KMS-11 (cell line): ENCODE measurements at regions not wholly inside any gene's neighbourhood (a gene's known extent, or its start where the extent isn't known, plus 50 kb on each side); places are given as distances from the start of the nearest gene placed in this dataset.

Source experiments
- H2AFZ ChIP-seq: fragments of 200-600 bp; sonication (generic); 2 replicates; pipeline ENCODE4 v1.6.1; 2016; ENCODE audit warnings: antibody characterized with exemption, mixed run types, low read depth
- H3K27ac ChIP-seq: fragments of 200-600 bp; sonication (generic); 2 replicates; pipeline ENCODE4 v1.6.1; 2016; ENCODE audit warnings: mild to moderate bottlenecking, mixed run types
- H3K27me3 ChIP-seq: fragments of 200-600 bp; sonication (generic); 2 replicates; pipeline ENCODE4 v1.6.1; 2017; ENCODE audit warnings: mild to moderate bottlenecking, low read depth, mixed run types, moderate library complexity; ENCODE audit not compliant: insufficient read depth
- H3K36me3 ChIP-seq: fragments of 200-600 bp; sonication (generic); 2 replicates; pipeline ENCODE4 v1.6.1; 2017; ENCODE audit warnings: mild to moderate bottlenecking, mixed run types; ENCODE audit not compliant: insufficient read depth
- H3K4me1 ChIP-seq: fragments of 200-600 bp; sonication (generic); 2 replicates; pipeline ENCODE4 v1.6.1; 2016; ENCODE audit warnings: mild to moderate bottlenecking, low read depth, mixed run types; ENCODE audit not compliant: poor library complexity, severe bottlenecking
- H3K4me2 ChIP-seq: fragments of 200-600 bp; sonication (generic); 2 replicates; pipeline ENCODE4 v1.7.0; 2016; ENCODE audit warnings: mild to moderate bottlenecking, mixed run types
- H3K4me3 ChIP-seq: fragments of 200-600 bp; sonication (generic); IDR thresholded peaks from 2 replicates; pipeline ENCODE4 v1.6.1; 2017; ENCODE audit warnings: low read depth, low read length, mixed read lengths; ENCODE audit not compliant: insufficient read depth
- H3K79me2 ChIP-seq: fragments of 200-600 bp; sonication (generic); 2 replicates; pipeline ENCODE4 v1.6.1; 2016; ENCODE audit warnings: low read depth, mixed run types; ENCODE audit not compliant: insufficient read depth
- H3K9ac ChIP-seq: fragments of 200-600 bp; sonication (generic); 2 replicates; pipeline ENCODE4 v1.6.1; 2016; ENCODE audit warnings: mild to moderate bottlenecking, mixed run types
- H4K20me1 ChIP-seq: fragments of 200-600 bp; sonication (generic); 2 replicates; pipeline ENCODE4 v1.6.1; 2016; ENCODE audit warnings: mild to moderate bottlenecking, mixed run types; ENCODE audit not compliant: insufficient read depth
- TF ChIP-seq, protein P1 (sequence below): fragments of 200-600 bp; sonication (generic); conservative IDR thresholded peaks from 2 replicates; pipeline ENCODE4 v1.6.1; 2017; ENCODE audit warnings: low read depth, mild to moderate bottlenecking, antibody characterized with exemption, low read length, moderate library complexity, mixed read lengths

DNA sequence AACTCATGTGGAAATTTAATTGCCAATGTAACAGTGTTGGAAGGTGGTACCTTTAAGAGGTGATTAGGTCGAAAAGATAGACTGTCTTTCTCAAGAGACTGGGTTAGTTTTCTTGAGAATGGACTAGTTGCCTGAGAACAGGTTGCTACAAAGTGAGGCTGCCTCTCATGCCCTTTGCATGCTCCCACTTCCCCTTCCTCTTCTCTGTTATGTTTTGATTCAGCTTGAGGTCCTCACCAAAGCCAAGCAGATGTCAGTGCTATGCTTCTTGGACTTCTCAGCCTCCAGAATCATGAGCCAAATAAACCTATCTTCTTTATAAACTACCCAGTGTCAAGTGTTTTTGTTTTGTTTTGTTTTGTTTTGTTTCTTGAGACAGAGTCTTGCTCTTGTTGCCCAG lies 187.0 kb upstream of the RUNX1 start:
- TF ChIP-seq, protein P1, sequence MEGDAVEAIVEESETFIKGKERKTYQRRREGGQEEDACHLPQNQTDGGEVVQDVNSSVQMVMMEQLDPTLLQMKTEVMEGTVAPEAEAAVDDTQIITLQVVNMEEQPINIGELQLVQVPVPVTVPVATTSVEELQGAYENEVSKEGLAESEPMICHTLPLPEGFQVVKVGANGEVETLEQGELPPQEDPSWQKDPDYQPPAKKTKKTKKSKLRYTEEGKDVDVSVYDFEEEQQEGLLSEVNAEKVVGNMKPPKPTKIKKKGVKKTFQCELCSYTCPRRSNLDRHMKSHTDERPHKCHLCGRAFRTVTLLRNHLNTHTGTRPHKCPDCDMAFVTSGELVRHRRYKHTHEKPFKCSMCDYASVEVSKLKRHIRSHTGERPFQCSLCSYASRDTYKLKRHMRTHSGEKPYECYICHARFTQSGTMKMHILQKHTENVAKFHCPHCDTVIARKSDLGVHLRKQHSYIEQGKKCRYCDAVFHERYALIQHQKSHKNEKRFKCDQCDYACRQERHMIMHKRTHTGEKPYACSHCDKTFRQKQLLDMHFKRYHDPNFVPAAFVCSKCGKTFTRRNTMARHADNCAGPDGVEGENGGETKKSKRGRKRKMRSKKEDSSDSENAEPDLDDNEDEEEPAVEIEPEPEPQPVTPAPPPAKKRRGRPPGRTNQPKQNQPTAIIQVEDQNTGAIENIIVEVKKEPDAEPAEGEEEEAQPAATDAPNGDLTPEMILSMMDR, result no peak
- Histone ChIP-seq H4K20me1 (no peaks in the 10 kb centered on the region), H2AFZ (no peak overlapping the region), H3K79me2 (no peaks in the 10 kb centered on the region), H3K4me3 (no peak overlapping the region), H3K27me3 (no peaks in the 10 kb centered on the region), H3K4me1 (peaks cover 55% of the 10 kb centered on the region), H3K27ac (no peak overlapping the region), H3K36me3 (no peaks in the 10 kb centered on the region), H3K9ac (no peak overlapping the region), H3K4me2 (no peak overlapping the region)

GRCh38 chr21:35234725-35235124 lies 185.6 kb upstream of the RUNX1 start:
- peak overlapping the region; percentile 79 for H3K4me2 ChIP-seq
- H3K36me3 ChIP-seq, result no peaks in the 10 kb centered on the region
- H3K79me2 ChIP-seq, result no peaks in the 10 kb centered on the region
- H3K4me3 ChIP-seq, result no peak overlapping the region
- no peaks in the 10 kb centered on the region for H4K20me1 ChIP-seq
- TF ChIP-seq, protein P1, result no peak
- no peaks in the 10 kb centered on the region for H3K27me3 ChIP-seq
- H3K9ac ChIP-seq, result peak overlapping the region; percentile 5; the same call in 1 of the 2 replicates
- H2AFZ ChIP-seq, result peak overlapping the region; percentile 9; the same call in 1 of the 2 replicates
- peaks cover 69% of the 10 kb centered on the region for H3K4me1 ChIP-seq
- peak overlapping the region; percentile 61 for H3K27ac ChIP-seq

DNA sequence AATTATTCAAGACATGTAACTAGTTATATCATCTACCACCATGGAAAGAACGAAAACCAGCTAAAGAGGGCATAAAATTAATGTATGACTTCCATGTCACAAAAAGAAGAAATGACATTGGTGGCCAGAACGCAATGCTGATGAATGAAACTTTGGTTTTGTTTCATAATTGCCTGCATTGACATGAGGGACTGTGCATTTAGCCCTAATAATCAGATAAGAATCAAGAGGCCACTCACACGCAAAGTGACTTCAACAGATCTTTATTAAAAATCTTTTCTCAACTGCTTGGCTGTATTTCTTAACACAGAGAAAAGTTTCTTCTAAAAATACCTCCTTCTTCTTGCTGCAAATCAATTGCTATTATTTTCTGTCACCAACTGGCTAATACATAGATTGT lies 184.7 kb upstream of the RUNX1 start:
- peak overlapping the region; percentile 5; the same call in 1 of the 2 replicates for H3K9ac ChIP-seq
- H4K20me1 ChIP-seq, result no peaks in the 10 kb centered on the region
- H3K4me2 ChIP-seq, result peak overlapping the region; percentile 79
- TF ChIP-seq, protein P1, result no peak
- H3K4me1 ChIP-seq, result peaks cover 78% of the 10 kb centered on the region
- H3K27me3 ChIP-seq, result no peaks in the 10 kb centered on the region
- peak overlapping the region; percentile 61 for H3K27ac ChIP-seq
- H3K36me3 ChIP-seq, result no peaks in the 10 kb centered on the region
- H3K4me3 ChIP-seq, result no peak overlapping the region
- H2AFZ ChIP-seq, result peak overlapping the region; percentile 9; the same call in 1 of the 2 replicates
- no peaks in the 10 kb centered on the region for H3K79me2 ChIP-seq

DNA sequence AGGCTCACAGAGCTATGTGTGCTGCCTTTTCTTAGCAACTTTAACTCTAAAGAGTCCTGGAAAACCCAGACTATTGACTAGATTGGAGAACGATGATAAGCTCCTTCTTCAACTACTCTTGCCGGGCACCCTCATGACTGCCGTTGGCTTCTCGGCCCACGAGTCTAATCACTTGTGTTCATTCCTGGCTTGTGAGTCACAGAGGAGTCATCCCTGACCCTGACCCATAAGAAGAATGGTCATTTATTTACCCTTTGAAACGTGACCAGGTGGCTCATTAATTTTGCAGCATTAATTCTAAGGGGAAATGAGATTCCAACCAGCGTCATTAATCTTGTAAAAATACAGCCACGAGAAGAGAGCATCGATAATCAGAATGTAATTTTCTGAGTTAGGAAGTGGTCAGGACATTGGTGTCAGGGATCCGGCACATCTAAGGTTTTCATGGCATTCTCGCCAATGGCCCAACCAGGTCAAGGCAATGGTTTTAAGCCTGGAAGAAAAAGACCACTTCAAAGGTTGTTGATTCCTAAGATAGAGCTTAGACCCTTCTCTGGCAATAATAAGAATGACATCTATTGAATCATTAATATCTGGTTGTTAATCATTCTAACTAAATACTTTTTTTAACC lies 183.6 kb upstream of the RUNX1 start:
- Histone ChIP-seq H3K27me3 (no peaks in the 10 kb centered on the region), H3K4me3 (no peak overlapping the region), H3K9ac (no peak overlapping the region), H3K79me2 (no peaks in the 10 kb centered on the region), H3K4me1 (peaks cover 89% of the 10 kb centered on the region), H2AFZ (no peak overlapping the region), H3K4me2 (peak overlapping the region; percentile 79), H3K36me3 (no peaks in the 10 kb centered on the region), H3K27ac (peak overlapping the region; percentile 61; the same call in 1 of the 2 replicates), H4K20me1 (no peaks in the 10 kb centered on the region)
- TF ChIP-seq, protein P1, result no peak
